HT1080 (cell line): ENCODE measurements at regions not wholly inside any gene's neighbourhood (a gene's known extent, or its start where the extent isn't known, plus 50 kb on each side); places are given as distances from the start of the nearest gene placed in this dataset.
A peak's percentile ranks its signal among the peaks of the same experiment; 100 is the strongest.
"Not testable (repeated sequence)": the region's sequence is repeated elsewhere in the genome, so short reads cannot be mapped to it uniquely, and the experiment has no call there.

Experiments used
- DNase-seq: peaks from one replicate; pipeline ENCODE4 v3.0.0-alpha.2; 2015; ENCODE audit warnings: low read depth

- no peak for DNase-seq
Measured at GRCh38 chr16:85505794-85506634, 107.1 kb upstream of the GSE1 start.

DNA sequence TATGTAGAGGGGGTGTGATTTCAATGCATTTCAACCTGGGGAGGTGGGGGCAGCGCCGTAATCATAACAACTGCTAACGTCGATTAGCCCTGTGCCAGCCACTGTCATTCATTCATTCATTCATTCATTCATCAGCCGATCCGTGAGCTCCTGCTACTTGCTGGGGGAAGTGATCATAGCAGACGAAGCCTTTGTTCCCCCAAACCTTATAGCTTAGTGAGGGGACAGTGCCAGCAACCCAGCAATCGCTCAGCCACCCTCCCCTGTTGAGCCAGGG lies 106.5 kb upstream of the GSE1 start:
- no peak for DNase-seq

- DNase-seq = no peak
Measured at GRCh38 chr16:85507342-85507741, 105.8 kb upstream of the GSE1 start.

GRCh38 chr16:85508388-85508787 lies 104.7 kb upstream of the GSE1 start:
- DNase-seq = no peak

- no peak for DNase-seq
Measured at GRCh38 chr16:85508993-85509392, 104.1 kb upstream of the GSE1 start.

GRCh38 chr16:85510041-85510659 lies 103.0 kb upstream of the GSE1 start:
- DNase-seq = no peak

GRCh38 chr16:85511938-85512807 lies 100.9 kb upstream of the GSE1 start:
- DNase-seq = no peak

DNA sequence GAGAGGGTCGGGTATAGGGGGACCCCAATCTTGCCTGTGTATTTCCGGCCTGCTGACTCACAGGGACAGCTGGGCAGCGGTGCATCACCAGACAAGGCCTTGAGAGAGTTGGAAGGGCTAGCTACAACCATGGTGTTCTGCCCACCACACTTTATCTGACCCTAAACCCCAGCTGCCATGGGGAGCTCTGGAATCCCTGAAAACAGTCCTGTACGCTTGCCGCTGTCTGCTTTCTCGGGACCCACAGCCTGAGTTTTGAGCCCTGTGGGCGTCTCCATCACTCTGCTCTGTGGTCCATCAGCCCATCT lies 100.4 kb upstream of the GSE1 start:
- no peak for DNase-seq

- no peak for DNase-seq
Measured at GRCh38 chr16:85513180-85513579, 99.9 kb upstream of the GSE1 start.

GRCh38 chr16:85513649-85514048 lies 99.5 kb upstream of the GSE1 start:
- DNase-seq = no peak

DNA sequence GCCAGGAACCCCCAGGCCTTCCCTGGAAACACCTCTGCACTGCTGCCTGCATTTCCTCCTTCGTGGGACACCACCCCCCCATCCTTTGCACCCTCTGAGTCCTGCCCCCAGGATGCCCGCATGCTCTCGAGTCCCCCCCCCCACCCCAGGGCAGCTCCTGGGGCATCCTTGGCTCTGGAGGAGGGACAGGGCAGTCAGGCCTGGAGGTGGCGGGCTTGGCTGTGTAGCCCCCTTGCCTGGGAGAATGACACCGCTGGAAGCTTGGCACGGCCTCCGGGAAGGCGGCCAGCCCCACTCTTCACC lies 98.9 kb upstream of the GSE1 start:
- DNase-seq = no peak

DNA sequence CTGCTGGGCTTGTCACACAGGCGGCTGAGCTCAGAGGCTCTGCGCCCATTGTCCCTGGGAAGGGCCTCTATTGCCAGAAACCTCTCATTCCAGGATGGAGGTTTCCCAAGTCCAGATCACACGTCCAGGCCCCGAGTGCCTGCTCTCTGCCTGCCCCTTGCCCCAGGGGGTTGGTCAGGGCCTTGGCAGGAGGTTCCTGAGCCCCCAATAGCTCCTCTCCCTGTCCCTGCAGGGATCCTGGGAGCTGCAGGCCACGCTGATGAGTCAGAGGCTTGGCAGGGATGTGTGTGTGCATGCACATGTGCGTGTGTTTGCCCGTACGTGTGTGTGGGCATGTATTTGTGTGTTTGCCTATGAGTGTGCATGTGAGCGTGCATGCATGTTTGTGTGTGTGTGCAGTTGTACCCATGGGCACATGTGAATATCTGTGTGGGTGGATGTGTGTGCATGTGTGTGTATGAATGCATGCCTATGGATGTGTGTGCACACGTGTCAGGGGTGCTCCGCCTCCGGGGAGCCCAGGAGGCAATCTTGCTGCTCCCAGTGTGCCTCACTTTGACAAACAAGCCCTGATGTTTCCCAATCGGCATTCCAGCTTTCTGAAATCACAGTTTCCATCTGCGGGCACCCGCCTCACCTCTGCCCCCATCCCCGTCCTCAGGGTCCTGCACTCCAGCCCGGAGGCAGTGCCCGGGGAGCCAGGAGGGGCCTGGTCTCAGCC lies 98.4 kb upstream of the GSE1 start:
- DNase-seq = peak; percentile 85

DNA sequence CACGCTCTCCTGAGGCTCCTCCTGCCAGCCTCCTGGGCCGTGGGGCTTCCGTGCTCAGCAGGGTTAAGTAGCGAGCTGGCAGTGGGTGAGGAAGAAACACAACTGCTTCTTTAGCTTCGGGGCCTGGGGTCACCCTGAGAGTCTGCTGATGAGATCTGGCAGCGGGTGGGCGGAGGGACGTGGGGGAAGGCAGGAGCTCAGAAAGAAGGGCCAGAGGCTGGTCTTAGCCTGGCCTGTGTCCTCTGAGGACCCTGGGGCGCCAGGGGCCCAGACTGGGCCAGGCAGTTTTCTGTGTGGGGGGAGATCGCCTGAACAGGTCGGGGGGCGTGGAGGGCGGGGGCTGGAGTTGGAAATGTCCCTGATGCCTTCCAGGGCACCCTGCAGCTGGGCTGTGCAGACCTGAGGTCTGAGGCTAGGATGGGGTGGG lies 97.8 kb upstream of the GSE1 start:
- DNase-seq = no peak

- no peak for DNase-seq
Measured at GRCh38 chr16:85515830-85516397, 97.2 kb upstream of the GSE1 start.

DNA sequence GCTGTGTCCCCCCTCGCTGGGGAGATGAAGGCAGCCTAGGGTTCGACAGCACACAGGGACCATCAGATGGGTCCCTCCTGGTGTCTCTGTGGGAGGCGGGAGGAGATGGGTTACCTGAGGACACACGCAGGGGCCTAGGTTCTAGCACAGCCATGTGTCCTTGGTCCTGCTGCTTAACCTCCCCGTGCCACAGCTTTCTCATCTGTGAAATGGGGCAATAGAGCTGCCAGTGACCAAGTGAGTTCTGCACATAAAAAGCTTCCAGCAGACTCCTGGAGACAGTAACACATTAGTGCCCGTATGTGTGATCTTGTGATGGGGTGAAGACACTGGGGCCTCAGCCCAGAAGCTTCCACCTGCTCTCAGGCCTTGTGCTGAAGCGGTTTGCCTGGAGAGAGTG lies 96.0 kb upstream of the GSE1 start:
- DNase-seq = no peak

DNA sequence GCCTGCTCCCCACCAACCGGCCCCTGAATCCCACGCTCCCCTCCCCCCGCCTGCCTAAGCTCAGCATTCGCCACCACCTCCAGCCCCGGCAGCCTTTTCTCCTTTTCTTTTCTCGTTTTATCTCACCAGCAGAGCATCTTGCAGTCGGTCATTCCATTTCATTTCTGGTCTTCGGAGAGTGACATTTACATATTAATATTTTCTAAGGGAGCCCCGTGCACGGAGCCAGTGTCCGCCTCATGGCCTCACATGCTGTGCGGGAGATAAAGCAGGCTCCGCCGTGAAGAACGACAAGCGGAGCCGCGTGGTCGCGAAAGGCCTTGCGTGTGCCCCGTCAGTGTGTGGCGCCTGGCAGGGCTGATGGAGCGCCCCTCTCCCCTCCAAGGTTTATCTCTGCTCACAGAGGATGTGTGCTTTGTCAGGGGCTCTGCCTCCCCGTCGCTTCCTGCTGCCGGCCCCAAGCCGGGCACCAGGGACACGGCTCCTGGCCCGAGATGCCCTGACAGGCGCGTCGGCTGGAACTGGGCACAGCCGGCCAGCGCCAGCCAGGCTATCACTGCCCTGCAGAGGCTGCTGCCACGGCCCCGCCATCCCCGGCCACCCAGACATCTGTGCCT lies 95.5 kb upstream of the GSE1 start:
- DNase-seq = no peak

DNA sequence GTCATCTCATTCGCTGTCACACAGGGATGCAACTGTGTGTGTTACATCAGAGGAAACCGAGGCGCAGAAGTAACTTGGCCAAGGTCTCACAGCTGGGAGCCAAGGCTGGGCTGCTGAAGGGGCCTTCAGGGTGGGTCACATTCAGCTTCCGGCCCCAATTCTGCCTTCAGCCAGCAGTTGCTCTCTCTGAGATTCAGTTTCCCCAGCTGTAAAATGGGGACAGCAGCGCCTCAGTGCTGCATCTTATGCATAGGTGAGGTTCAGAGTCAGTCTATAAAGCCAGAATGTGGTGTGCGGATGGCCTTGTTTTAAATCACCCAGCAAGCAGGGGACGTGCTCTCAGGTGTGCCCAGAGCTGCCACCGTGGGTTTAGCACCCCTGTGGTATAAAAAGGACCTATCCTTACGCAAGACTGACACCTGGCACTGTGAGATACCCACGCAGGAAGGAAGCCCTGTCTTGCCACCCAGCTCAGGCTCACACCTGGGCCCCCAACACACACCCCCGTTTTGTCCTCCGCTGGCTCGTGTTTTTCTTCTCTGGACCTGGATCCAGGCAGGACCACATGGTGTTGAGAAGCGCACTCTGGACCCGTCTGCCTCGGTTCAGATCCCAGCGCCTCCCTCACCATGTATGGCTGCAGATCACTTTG lies 94.6 kb upstream of the GSE1 start:
- DNase-seq = no peak

GRCh38 chr16:85519050-85519440 lies 94.1 kb upstream of the GSE1 start:
- DNase-seq = not testable (repeated sequence)

DNA sequence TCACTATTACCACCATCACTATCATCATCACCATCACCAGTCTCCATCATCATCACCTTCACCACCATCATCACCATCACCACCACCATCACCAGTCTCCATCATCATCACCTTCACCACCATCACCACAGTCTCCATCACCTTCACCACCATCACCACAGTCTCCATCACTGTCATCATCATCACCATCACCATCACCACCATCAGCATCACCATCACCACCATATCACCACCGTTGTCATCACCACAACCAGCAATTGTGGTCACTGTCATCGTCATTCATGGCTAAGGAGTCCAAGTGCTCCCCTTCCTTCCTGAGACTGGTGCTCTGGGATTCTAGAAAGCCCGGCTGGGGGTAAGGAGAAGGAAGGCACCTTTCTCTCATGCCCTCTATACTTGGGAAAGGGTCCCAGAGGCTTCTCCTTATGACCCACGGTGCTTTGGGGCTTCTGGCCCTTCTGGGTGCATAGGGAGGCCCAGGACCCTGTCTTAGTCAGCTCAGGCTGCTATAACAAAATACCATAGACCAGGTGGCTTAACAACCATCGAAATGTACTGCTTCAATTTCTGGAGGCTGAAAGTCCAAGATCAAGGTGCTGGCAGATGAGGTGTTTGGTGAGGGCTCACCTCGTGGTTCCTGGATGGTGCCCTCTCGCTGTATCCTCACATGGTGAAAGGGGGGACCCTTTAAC lies 93.4 kb upstream of the GSE1 start:
- no peak for DNase-seq

GRCh38 chr16:85520853-85521521 lies 92.1 kb upstream of the GSE1 start:
- no peak for DNase-seq
